DMS53 (cell line): ENCODE measurements at regions not wholly inside any gene's neighbourhood (a gene's known extent, or its start where the extent isn't known, plus 50 kb on each side); places are given as distances from the start of the nearest gene placed in this dataset.
A peak's percentile ranks its signal among the peaks of the same experiment; 100 is the strongest.
"Not testable (repeated sequence)": the region's sequence is repeated elsewhere in the genome, so short reads cannot be mapped to it uniquely, and the experiment has no call there.

ENCODE experiments used
- DNase-seq: peaks from one replicate; lab custom pipeline; 2025; lab: John Stamatoyannopoulos, UW

- no peak for DNase-seq
These were observed 148.6 kb upstream of the FOXN3 start for GRCh38 chr14:89565607-89566006.

DNA sequence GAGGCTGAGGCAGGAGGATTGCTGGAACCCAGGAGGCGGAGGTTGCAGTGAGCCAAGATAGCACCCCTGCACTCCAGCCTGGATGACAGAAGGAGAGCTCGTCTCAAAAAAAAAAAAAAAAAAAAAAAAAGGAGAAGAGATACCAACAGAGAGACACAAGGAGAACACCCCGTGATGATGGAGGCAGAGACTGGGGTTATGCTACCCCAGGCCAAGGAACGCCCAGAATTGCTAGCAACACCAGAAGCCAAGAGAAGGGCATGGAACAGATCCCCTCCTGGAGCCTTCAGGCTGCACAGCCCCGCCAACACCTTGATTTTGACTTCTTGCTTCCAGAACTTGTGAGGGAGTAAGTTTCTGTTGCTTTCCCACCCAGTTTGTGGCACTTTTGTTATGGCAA, 148.0 kb upstream of the FOXN3 start:
- no peak for DNase-seq

DNA sequence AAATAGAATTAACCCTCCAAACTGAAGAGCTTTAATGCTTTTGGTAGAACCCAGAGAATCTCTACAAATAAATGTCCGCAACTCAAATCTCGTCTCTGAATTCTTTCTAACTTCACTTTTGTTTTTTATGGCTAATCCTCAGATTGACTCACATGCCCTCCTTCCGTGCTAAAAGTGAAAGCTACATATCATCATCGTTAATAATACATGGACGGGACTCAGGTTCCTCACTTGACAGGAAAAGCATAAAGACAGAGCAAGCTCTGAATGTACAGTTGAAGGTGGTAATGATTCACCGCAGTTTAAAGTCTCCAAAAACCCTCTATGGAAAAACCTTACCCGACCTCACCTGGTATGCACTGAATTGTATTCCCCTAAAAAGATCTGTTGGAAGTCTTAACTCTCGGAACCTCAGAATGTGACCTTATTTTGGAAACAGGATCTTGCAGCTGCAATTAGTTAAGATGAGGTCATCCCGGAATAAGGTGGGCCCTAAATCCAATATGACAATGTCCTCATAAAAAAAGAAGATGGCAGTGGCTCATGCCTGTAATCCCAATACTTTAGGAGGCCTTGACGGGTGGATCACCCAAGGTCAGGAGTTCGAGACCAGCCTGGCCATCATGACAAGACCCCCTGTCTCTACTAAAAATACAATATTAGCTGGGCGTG, 147.4 kb upstream of the FOXN3 start:
- DNase-seq, result no peak

DNA sequence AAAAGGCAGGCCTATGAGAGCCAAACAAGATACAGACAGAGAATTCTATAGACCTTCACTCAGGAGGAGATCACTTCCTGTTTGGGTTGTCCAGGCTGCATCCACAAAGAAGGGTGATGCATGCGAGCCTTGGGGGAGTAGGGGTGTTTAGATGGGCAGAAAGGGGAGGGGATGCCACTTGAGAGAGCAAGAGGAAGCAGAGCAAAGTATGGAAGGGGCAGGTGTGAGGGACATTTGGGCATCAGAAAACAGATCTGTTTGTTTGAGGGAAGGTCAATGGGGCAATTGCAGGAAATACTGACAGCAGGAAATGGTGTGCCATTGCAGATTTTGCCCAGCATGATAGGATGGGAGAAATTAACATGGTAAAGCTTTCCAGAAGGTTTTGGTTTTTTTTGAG, 146.4 kb upstream of the FOXN3 start:
- DNase-seq, result peak; percentile 3

- no peak for DNase-seq
These were observed 134.9 kb upstream of the FOXN3 start for GRCh38 chr14:89551955-89552354.

DNA sequence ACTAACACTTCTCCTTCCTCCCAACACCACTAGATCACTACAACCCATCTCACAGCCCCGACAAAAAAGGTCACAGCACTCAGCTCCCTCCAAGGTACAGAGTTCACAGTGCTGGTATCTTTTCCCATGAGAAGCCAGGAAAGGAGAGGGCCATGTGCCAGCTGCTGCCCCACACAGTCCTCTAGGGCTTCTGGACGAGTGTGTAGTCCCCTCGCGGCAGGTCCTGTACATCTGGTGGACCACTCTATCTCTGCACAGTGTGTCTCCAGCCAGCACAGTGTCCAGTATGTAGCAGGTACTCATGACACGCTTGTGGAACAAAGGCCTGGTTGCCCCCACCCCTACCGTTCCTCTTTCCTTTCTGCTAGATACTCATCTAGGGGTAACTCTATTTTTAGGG, 134.4 kb upstream of the FOXN3 start:
- no peak for DNase-seq

DNA sequence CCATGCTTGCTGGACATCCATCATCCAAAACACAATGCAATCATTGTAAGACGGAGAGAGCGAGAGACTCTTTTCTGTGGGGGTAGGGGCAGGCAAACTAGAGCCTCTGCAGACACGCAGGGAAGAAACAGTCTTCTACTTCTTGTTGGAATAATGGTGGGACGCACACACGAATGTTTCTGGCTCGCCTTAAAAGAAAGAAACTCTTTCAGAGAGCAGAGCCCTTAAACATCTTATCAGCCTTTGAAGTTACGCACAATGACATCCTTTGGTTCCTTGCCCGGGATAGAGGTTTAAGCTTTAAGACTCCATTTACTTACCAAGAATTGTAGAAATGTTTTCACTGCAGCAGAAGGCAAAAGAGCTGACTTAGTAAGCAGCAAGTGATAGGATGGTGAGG, 133.8 kb upstream of the FOXN3 start:
- no peak for DNase-seq

DNA sequence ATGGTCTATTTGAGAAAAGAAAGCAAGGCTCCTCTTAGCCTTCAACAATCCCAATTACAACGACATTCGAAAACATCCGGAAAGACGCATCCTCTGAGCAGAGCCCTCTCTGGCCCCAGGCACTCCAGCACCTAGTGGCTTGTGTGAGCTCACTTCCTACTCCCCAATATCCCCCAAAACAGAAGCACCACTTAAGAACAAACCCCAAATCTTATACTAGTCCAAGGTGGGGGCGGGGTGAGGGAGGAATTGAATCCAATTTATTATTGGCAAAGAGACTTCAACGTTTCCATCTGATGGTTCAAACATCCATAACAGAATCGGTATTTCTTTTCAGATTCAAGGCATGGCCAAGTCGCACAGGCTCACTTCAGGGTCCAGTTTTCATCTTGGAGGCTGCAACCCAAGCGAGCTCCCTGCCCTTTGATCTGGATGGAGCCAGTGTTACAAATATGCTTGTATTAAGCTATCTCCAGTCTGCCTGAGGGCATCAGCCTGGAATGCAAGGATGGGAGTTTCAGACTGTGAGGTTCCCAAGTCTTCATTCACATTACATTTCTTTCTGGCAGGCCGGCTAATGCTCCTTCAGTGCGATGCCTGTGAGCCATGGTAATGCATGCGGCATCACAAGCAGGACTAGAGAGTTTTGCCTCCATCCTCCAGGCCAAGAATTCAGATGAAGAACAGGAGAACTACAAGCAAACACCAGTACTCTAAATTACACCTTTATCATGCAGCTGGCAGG, 132.5 kb upstream of the FOXN3 start:
- no peak for DNase-seq

GRCh38 chr14:89547047-89547446, 130.0 kb upstream of the FOXN3 start:
- DNase-seq, result not testable (repeated sequence)

DNA sequence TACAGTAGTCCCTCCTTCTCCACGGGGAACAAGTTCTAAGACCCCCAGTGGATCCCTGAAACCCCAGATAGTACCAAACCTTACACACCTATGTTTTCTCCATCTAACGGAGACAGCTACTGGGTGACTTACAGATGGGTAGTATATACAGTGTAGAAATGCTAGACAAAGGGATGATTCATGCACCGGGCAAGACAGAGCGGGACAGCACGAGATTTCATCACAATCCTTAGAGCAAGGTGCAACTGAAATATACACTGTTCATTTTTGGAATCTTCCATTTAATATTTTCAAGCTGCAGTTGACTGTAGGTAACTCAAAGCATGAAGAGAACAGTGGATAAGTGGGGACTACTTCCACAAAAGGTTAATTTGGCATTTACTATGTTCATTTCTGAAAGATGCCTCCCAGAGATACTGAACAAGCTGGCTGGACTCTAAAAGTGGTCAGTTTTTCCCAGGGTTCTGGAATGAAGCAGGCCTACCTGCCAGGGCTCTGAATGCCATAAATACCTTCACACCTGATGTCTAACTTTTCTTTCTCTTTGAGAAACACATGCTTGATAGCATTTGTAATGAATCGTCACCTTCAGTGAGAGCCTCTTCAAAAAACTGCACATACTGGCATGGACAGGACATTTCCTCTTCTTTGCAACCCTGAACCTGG, 127.7 kb upstream of the FOXN3 start:
- no peak for DNase-seq

GRCh38 chr14:89543425-89543790, 126.4 kb upstream of the FOXN3 start:
- no peak for DNase-seq

DNA sequence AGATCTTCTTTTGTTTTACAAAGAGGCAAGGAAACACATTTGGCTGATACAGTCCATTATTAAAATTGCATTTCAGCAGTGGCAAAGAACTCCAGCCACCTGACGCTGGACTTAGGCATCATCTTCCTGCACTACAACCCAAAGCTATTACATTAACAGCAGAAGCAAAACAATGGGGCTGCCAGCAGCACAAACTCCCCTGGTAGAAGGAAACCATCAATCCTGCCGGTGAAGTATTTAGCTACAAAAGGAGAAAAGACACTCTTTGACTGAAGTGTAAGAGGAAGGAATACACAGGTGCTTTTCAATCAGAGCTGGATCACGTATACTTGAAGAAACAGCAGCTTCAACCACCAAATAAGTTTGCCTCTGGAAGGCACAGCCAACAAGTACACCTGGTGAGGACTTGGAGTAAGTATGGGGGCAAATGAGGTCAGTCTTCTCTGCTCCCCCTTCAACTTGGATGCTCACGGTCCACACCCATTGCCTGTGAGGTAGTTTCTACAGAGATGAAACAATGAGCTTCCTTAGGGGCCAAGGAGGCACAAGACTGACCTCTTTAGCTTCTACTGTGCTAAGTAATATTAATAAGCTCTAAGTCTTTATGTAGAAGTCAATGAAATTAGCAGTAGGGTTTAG, 125.9 kb upstream of the FOXN3 start:
- DNase-seq, result no peak

- DNase-seq, result no peak
These were observed 123.9 kb upstream of the FOXN3 start for GRCh38 chr14:89540830-89541470.

DNA sequence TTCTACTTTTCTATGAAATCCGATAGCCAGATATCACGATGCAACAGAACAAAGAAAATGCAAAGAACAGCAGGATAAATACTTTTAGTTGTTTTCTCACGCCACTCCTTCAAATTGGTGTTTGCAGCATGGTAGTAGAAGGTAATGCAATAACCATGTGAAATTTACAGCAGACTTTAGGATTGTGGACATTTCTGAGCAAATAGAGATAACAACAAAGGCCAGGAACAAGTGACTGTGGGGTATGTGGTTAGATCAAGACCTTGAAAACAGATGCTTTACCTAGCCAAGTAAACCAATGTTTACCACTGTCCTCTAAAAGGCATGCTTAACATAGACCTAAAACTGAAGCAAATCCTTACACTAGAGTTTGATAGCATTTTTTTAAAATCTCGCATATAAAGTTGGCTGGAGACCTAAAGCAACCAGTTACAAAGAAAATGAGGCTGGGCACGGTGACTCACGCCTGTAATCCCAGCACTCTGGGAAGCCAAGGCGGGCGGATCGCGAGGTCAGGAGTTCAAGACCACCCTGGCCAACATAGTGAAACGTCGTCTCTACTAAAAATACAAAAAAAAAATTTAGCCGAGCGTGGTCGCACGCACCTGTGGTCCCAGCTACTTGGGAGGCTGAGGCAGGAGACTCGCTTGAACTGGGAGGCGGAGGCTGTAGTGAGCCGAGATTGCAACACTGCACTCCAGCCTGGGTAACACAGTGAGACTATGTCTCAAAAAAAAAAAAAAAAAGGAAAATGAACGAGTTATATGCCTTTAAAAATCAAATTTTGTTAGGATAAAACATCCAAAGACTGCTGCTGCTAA, 123.2 kb upstream of the FOXN3 start:
- DNase-seq, result no peak

GRCh38 chr14:89537911-89538310, 120.9 kb upstream of the FOXN3 start:
- DNase-seq, result no peak

- DNase-seq, result no peak
These were observed 118.1 kb upstream of the FOXN3 start for GRCh38 chr14:89534902-89535685.

DNA sequence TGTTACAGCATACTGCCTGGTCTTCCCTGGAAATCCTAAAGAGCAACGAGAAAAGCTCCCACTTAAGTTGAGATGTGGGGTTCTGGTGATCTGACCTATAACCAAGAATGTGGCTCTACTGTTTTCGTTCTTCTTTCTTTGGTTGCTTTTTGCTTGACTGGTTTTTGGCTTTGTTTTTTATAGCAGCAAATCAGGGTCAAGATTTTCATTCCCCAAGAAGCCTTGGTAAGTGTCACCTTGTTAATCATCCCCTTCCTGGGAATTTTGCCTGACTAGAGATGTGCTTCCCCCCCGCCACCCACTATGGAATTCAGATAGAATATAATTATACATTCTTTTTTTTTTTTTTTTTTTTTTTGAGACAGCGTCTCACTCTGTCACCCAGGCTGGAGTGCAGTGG, 116.7 kb upstream of the FOXN3 start:
- no peak for DNase-seq

DNA sequence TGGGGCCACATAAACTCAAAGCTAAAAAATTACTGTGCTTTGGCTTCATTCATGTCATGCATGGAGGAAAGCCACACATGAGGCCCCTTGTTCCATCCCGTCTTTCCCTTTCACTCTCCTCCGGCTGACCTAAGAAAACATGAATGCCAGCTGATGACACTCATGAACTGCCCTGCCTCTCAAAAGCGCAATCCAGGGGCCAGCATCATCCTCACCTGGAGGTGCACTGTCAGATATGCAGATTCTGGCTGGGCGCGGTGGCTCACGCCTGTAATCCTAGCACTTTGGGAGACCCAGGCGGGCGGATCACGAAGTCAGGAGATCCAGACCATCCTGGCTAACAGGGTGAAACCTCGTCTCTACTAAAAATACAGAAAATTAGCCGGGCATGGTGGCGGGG, 116.1 kb upstream of the FOXN3 start:
- DNase-seq, result no peak

DNA sequence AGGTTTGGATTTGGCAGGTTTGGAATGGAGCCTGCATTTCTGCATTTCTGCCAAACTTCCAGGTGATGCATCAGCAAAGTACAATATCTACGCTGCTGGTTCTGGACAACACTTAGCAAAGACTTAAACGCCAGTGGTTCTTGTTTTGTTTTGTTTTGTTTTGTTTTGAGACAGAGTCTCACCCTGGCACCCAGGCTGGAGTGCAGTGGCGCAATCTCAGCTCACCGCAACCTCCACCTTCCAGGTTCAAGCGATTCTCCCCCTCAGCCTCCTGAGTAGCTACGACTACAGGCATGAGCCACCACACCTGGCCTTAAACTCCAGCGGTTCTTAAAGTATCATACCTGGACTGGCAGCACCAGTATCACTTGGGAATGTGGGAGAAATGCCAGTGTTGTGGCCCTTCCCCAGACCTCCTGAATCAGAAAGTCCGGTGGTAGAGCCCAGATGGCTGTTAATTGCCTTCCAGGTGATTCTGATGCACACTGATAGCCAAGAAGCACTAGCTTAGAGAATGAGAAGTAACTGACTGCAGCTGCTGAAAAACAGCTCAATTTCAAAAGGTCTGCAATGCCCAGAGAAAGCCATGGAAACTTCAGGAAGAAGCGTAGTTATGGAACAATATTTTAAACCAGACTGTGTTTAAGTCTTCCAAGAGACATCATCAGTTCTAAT, 114.8 kb upstream of the FOXN3 start:
- no peak for DNase-seq

DNA sequence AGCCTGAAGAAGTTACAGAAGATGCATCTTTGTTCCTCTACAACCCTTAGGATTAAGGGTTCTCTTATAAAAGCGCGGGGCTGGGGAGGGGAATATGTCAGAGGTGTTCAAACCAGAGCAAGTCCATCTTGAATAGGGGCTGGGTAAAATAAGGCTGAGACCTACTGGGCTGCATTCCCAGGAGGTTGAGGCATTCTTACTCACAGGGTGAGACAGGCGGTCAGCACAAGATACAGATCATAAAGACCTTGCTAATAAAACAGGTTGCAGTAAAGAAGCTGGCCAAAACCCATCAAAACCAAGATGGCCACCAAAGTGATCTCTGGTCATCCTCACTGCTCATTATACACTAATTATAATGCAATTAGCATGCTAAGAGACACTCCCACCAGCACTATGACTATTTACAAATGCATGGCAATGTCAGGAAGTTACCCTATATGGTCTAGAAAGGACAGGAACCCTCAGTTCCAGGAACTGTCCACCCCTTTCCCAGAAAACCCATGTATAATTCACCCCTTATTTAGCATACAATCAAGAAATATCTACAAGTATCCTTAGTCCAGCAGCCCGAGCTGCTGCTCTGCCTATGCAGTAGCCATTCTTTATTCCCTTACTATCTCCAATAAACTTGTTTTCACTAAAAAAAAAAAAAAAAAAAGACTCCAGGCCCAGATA, 108.1 kb upstream of the FOXN3 start:
- no peak for DNase-seq
